ENCODE measurements at regions not wholly inside any gene's neighbourhood (a gene's known extent, or its start where the extent isn't known, plus 50 kb on each side); places are given as distances from the start of the nearest gene placed in this dataset.

DNA sequence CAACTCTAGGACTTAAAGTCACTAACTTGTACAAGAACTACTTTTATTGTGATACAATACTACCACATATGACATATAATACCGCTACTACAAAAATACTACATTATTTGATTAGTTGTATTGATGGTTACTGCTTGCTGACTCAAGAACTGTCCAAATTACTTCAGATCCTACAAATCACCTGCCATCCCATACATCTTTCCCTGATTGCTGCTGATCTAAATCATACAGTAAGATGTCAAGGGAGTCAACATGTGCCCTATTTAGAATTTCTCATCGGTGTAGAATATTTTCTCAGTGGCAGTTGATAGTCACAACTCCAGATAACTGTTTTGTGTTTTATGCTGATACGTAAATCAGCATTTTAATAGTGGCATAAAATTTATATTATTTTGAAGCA, 161.0 kb upstream of the DSEL start:
- no peak for DNase-seq (ENCODE audit: extremely low spot score)
- ChIA-PET CTCF (interaction anchor here (1.0 kb wide), 1 partner anchor 10 kb away, joined by 3 read pairs; no protein-coding TSS in a partner anchor), POLR2A (no interaction called here)
- TF ChIP-seq, protein P1, sequence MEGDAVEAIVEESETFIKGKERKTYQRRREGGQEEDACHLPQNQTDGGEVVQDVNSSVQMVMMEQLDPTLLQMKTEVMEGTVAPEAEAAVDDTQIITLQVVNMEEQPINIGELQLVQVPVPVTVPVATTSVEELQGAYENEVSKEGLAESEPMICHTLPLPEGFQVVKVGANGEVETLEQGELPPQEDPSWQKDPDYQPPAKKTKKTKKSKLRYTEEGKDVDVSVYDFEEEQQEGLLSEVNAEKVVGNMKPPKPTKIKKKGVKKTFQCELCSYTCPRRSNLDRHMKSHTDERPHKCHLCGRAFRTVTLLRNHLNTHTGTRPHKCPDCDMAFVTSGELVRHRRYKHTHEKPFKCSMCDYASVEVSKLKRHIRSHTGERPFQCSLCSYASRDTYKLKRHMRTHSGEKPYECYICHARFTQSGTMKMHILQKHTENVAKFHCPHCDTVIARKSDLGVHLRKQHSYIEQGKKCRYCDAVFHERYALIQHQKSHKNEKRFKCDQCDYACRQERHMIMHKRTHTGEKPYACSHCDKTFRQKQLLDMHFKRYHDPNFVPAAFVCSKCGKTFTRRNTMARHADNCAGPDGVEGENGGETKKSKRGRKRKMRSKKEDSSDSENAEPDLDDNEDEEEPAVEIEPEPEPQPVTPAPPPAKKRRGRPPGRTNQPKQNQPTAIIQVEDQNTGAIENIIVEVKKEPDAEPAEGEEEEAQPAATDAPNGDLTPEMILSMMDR (IDR thresholded peaks at IDR 0.05; ENCODE audit: control extremely low read depth, extremely low read depth, low read depth, missing control alignments) = no peak

DNA sequence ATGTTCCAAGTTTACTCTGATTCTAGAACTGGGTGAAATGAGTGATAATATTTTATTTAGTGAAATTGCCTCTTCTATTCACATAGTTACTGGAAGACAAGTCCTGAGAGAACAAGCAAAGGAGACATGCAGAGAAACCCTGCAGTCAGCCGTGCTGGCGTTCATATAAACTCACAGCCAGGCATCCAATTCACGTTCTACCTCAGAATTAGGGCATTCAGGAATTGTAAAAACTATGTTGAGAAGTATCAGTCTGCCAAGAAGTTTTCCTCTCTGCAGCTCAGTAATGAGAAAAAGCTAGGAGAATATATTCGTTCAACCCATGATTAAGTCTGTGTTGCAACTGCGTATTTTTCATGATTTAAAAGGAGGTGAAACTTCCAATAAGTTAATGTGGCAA, 156.2 kb upstream of the DSEL start:
- TF ChIP-seq, protein P1 (IDR thresholded peaks at IDR 0.05; ENCODE audit: control extremely low read depth, extremely low read depth, low read depth, missing control alignments) = no peak
- POLR2A ChIA-PET = no interaction called here
- no peak for DNase-seq (ENCODE audit: extremely low spot score)
- CTCF ChIA-PET = no interaction called here

DNA sequence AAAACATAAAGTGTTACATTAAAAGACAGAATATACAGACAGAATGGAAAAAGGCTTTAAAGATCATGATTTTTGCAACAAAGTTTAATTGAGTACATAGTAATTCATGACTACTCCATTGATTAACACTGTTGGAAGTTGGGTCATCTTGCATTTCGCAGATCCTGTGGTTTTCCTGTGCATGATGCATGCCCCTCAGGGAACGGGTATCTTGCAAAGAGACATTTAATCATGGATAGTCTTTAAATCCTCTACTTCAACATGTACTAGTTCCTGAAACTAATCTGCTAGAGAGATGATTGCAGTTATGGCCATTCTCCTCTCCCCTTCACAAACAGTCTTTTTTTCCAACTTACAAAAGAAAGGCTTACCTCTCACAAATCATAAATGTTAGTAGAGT, 155.6 kb upstream of the DSEL start:
- POLR2A ChIA-PET = no interaction called here
- CTCF ChIA-PET = no interaction called here
- DNase-seq (ENCODE audit: extremely low spot score) = no peak
- TF ChIP-seq, protein P1 (IDR thresholded peaks at IDR 0.05; ENCODE audit: control extremely low read depth, extremely low read depth, low read depth, missing control alignments) = no peak

DNA sequence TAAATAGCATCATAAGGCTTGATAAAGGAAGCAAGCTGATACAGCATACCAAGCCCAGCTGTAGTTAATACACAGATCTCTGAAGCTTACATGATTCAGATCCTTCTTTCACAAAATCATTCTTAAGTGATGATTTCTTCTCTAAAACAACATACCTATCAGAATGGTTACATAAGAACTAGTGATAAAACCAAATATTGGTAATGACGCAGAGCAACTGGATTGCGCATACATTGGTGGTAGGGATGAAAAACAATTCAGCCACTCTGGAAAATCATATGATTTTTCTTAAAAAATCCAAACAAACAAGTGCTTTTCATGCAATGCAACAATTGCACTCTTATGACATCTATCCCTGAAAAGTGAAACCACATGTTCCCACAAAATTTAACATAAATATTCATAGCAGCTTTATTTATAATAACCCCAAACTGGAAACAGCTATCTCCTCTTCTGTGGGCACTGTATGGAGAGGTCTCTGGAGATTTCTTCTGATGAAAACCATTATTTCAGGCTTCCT, 153.6 kb upstream of the DSEL start:
- ChIA-PET POLR2A (no interaction called here), CTCF (interaction anchor here (0.9 to 1.3 kb wide), 2 partner anchors 13 to 29 kb away, joined by 3 read pairs; no protein-coding TSS in a partner anchor)
- TF ChIP-seq, protein P1 (IDR thresholded peaks at IDR 0.05; ENCODE audit: control extremely low read depth, extremely low read depth, low read depth, missing control alignments) = no peak
- DNase-seq (ENCODE audit: extremely low spot score) = no peak

DNA sequence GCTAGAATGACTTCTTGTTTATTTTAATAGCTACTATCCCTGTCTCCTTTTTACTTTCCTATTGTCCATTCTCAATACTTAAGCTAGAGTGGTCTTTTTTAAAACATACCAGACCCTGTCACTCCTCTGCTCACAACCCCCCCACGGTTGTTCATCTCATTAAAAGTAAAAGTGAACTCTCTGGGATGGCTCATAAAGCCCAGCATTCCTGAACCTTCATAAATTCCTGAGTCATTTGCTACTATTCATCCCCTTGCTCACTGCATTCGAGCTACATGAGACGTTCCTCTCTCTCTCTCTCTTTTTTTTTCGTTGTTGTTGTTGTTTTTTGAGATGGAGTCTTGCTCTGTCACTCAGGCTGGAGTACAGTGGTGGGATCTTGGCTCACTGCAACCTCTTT, 148.7 kb upstream of the DSEL start:
- ChIA-PET POLR2A (no interaction called here), CTCF (no interaction called here)
- no peak for DNase-seq (ENCODE audit: extremely low spot score)
- TF ChIP-seq, protein P1 (IDR thresholded peaks at IDR 0.05; ENCODE audit: control extremely low read depth, extremely low read depth, low read depth, missing control alignments) = no peak

DNA sequence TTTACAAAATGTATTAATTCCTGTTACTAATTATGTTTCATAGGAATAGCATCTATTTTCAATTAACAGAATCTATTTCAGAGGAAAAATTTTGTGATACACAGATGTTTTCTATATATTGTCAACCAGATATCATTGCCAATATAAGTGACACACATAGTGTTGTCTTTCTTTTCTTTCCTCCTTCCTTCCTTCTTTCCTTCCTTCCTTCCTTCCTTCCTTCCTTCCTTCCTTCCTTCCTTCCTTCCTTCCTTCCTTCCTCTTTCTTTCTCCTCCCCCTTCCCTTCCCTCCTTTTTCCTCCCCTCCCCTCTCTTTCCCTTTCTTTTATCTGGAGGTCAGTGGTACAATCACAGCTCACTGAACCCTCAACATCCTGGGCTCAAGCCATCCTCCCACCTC, 146.5 kb upstream of the DSEL start:
- ChIA-PET POLR2A (no interaction called here), CTCF (no interaction called here)
- DNase-seq (ENCODE audit: extremely low spot score) = no peak
- TF ChIP-seq, protein P1 (IDR thresholded peaks at IDR 0.05; ENCODE audit: control extremely low read depth, extremely low read depth, low read depth, missing control alignments) = no peak

DNA sequence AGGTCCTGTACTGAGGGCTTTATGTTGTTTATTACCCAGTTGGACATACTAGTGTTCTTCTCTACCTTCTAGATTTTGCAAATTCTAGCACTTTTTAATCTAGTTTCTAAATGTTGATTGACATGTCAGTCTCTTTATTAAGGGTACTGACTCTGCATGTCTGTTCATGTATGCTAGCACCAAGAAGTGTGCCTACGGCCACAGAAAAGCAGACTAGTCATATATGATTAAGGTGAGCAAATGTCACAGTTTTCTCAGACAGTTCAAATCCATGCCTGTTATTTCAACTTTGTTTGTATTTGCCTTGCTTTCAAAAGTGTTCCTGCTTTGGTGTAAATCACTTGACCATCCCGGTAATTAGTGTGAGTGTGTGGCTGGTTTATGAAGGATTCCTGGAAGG, 145.0 kb upstream of the DSEL start:
- POLR2A ChIA-PET = no interaction called here
- TF ChIP-seq, protein P1 (IDR thresholded peaks at IDR 0.05; ENCODE audit: control extremely low read depth, extremely low read depth, low read depth, missing control alignments) = no peak
- CTCF ChIA-PET = no interaction called here
- DNase-seq (ENCODE audit: extremely low spot score) = no peak
